ENCODE measurements at regions not wholly inside any gene's neighbourhood (a gene's known extent, or its start where the extent isn't known, plus 50 kb on each side); places are given as distances from the start of the nearest gene placed in this dataset.
"Not testable (repeated sequence)": the region's sequence is repeated elsewhere in the genome, so short reads cannot be mapped to it uniquely, and the experiment has no call there.

- DNase-seq, result no peak
Observed at GRCh38 chr2:184006998-184007397, 591.3 kb upstream of the ZNF804A start.

GRCh38 chr2:184026961-184027360 is 571.4 kb upstream of the ZNF804A start:
- no peak for DNase-seq

GRCh38 chr2:184030245-184030644 is 568.1 kb upstream of the ZNF804A start:
- DNase-seq, result no peak

GRCh38 chr2:184030989-184031388 is 567.3 kb upstream of the ZNF804A start:
- DNase-seq, result no peak

DNA sequence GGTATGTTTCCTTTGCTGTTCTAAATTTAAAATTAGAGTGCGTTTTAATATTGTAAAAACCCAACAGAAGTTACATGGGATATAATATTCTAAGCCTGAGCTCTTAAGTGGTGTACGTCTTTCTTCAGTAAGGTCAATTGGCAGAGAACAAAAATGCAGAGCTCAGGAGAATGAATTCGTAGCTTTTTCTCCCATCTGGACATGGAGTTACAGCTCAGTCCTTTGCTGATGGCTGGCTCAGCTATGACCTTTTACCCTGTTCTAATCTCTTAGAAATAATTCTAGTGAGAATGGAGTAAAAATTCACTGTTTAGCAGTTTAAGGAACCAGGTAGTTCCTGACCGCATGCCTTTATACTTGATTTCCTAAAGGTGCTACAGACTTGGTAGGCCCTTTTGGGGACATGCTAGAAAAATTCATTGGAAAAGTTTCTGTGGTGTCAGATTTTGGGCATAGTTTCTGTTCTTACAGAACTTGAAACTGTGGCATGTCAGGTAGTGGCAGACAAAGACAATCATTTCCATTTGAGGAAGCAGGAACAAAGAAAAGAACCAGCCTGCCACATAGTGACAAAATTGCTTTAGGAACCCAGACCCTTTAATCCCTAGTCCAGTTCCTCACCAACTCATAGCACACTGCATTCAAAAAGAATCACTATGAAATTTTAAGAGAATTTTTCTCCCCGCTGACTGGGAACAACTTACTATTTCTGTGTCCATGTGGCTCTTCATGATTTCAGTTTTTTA is 566.8 kb upstream of the ZNF804A start:
- DNase-seq, result no peak

GRCh38 chr2:184032983-184033382 is 565.3 kb upstream of the ZNF804A start:
- no peak for DNase-seq

GRCh38 chr2:184037273-184037672 is 561.1 kb upstream of the ZNF804A start:
- DNase-seq, result no peak

DNA sequence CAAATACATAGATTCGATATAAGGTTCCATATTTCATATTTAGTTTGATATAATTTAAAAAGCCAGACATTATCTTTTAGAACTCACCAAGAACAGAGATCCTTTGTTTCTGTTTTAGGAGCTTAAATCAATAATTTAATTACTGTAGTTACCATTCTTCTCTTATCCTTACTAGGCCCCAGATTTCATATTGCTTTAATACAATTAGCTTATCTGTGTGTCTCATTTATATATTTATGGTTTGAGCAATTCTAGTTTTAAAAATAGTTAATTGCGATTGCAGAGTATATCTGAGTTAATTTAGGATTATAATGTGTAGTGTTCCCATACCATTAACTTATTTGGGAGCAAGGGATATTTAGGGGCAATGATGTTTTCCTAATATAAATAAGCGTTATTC is 558.8 kb upstream of the ZNF804A start:
- no peak for DNase-seq

- DNase-seq, result no peak
Observed at GRCh38 chr2:184040230-184040629, 558.1 kb upstream of the ZNF804A start.

DNA sequence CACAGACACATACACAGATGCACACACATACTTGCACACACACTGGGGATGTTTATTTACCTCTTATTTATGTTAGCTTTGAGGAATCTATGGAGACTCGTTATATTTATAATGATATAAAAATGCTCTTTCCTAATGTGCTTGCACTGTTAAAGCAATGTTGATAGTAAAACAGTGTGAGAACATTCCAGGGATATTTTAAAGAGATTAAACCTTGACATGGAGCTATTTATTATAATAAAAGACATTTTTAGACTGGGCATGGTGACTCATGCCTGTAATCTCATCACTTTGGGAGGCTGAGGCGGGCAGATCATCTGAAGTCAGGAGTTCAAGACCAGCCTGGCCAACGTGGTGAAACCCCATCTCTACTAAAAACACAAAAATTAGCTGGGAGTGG is 557.3 kb upstream of the ZNF804A start:
- no peak for DNase-seq

- no peak for DNase-seq
Observed at GRCh38 chr2:184041777-184042176, 556.6 kb upstream of the ZNF804A start.

- no peak for DNase-seq
Observed at GRCh38 chr2:184047536-184047935, 550.8 kb upstream of the ZNF804A start.

- no peak for DNase-seq
Observed at GRCh38 chr2:184049566-184049965, 548.8 kb upstream of the ZNF804A start.

GRCh38 chr2:184053326-184053725 is 545.0 kb upstream of the ZNF804A start:
- DNase-seq, result no peak

- DNase-seq, result not testable (repeated sequence)
Observed at GRCh38 chr2:184054419-184054818, 543.9 kb upstream of the ZNF804A start.

DNA sequence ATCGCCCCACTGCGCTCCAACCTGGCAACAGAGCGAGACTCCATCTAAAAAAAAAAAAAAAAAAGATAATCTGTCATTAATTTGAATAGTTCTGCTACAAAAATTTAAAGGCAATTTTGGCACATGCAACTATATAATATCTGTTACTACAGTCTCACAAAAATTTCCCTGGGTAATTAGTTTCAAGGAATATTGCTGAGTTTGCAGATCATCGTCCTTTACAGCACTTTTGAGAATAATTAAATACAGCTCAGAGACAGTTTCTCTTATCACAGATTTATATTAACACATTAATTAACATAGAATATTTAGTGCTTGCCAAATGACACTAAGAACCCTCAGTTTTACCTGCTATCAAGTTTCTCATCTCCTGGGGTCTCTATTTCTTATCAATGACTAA is 540.4 kb upstream of the ZNF804A start:
- DNase-seq, result no peak

DNA sequence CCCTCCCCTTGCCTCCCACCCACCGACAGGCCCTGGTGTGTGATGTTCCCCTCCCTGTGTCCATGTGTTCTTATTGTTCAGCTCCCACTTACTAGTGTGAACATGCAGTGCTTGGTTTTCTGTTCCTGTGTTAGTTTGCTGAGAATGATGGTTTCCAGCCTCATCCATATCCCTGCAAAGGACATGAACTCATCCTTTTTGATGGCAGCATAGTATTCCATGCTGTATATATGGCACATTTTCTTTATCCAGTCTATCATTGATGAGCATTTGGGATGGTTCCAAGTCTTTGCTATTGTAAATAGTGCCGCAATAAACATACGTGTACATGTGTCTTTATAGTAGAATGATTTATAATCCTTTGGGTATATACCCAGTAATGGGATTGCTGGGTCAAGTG is 538.1 kb upstream of the ZNF804A start:
- not testable (repeated sequence) for DNase-seq

DNA sequence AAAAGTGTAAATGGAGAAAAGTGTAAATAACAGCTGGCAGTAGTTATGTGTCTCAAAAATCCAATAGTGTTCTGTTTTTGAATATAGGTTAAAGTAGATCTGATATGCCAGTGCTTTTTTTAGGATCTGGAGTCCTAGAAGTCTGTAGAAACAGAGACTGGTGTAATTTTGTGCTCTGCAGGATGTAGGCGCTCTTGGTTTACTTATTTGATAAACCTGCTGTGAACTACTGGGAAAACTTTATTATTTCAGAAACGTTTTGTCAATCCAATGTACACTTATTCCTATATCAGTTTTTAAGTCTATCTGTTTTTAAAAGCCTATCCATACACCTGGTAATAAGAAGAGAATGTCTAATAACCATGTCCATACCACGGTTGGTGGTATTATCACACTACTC is 530.8 kb upstream of the ZNF804A start:
- no peak for DNase-seq

DNA sequence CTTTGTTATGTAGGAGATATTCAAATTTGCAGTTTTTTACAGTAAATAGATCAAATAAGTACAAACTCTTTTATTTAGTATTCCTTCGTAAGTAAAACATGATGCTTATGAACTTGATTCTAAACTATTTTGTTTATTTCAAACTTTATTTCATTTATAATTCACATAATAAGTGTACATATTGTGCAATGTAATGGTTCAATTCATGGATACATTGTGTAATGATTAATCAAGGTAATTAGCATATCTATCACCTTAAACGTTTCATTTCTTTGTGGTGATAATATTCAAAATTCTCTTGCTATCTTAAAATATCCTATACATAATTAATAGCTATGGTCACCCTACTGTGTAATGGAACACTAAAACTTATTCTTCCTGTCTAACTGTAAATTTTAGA is 525.9 kb upstream of the ZNF804A start:
- no peak for DNase-seq

GRCh38 chr2:184078496-184078895 is 519.8 kb upstream of the ZNF804A start:
- no peak for DNase-seq

- no peak for DNase-seq
Observed at GRCh38 chr2:184091456-184091855, 506.9 kb upstream of the ZNF804A start.

DNA sequence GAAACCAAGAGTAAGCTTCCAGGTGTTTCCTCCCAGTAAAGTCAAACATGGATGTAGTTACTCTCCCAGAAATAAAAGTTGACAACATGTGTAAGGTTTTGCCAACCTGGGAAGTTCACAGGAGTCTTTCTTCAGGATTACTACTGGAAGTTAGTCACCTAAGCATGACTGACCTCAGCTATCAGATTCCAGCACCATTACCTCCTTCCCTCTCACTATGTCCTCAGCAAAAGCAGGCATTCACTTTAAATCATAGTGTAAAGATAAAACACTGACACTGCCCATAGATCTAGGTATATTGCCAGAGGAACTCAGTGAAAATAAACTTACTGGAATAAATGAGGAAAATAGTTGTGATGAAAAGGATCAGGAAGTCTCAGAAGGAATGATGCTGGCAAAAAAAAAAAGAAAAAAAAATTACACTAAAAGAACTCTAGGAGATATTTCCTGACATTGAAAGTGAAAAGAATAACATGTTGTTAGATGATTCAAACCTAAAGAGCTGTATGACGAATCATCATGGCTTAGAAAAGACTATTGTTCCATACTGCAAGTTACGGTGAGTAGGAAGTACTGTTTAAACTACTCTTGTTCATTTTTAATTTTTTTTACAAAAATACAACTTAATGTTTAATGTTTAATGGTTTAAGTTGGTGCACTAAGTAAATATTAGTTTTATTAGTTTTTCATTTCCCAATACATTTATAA is 484.5 kb upstream of the ZNF804A start:
- no peak for DNase-seq

GRCh38 chr2:184114439-184114838 is 483.9 kb upstream of the ZNF804A start:
- DNase-seq, result no peak

Data from occipital lobe (tissue), 1 donor.